Stimulated activated effector memory CD8-positive, alpha-beta T cell treated with anti-CD3 and anti-CD28 coated beads, Interleukin-12 subunit alpha, Interleukin-12 subunit beta, amount 100 ng/mL, for 72 hours (primary cell): ENCODE measurements at regions not wholly inside any gene's neighbourhood (a gene's known extent, or its start where the extent isn't known, plus 50 kb on each side); places are given as distances from the start of the nearest gene placed in this dataset.
"Not testable (repeated sequence)": the region's sequence is repeated elsewhere in the genome, so short reads cannot be mapped to it uniquely, and the experiment has no call there.

Experiments
- ATAC-seq: fragments of 150-1000 bp; cut with Tn5 transposase; 2 replicates; pipeline ENCODE4 v1.10.0; 2021
- DNase-seq, 2 donors: peaks; one replicate each; pipeline ENCODE4 v3.0.0; 2021 to 2022; ENCODE audit warnings: low spot score in 2 of 2
- H3K27ac Mint-ChIP-seq: one replicate; pipeline ENCODE4 v1.8.0; 2022; ENCODE audit warnings: mild to moderate bottlenecking, mixed read lengths
- H3K36me3 Mint-ChIP-seq: one replicate; pipeline ENCODE4 v1.8.0; 2022; ENCODE audit warnings: mild to moderate bottlenecking, mixed read lengths
- H3K4me1 Mint-ChIP-seq: one replicate; pipeline ENCODE4 v1.8.0; 2022; ENCODE audit warnings: mixed read lengths
- H3K4me3 Mint-ChIP-seq: one replicate; pipeline ENCODE4 v1.8.0; 2022; ENCODE audit warnings: mild to moderate bottlenecking, mixed read lengths
- H3K9me3 Mint-ChIP-seq: one replicate; pipeline ENCODE4 v1.8.0; 2022; ENCODE audit warnings: mixed read lengths

DNA sequence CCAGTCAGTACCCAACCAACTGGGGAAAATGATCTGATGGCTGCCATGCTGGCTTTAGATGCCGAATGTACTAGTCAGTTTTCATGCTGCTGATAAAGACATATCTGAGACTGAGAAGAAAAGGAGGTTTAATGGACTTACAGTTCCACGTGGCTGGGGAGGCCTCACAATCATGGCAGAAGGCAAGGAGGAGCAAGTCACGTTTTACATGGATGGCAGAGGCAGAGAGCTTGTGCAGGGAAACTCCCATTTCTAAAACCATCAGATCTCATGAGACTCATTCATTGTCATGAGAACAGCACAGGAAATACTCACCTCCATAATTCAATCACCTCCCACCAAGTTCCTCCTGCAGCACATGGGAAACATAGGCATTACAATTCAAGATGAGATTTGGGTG, 508.9 kb upstream of the NRP1 start:
- no peak overlapping the region for H3K27ac Mint-ChIP-seq
- no peaks in the 10 kb centered on the region for H3K4me1 Mint-ChIP-seq
- no peak overlapping the region for H3K4me3 Mint-ChIP-seq
- peaks cover 11% of the 10 kb centered on the region for H3K9me3 Mint-ChIP-seq
- ATAC-seq (no peak), DNase-seq (no peak)
- H3K36me3 Mint-ChIP-seq = no peaks in the 10 kb centered on the region

DNA sequence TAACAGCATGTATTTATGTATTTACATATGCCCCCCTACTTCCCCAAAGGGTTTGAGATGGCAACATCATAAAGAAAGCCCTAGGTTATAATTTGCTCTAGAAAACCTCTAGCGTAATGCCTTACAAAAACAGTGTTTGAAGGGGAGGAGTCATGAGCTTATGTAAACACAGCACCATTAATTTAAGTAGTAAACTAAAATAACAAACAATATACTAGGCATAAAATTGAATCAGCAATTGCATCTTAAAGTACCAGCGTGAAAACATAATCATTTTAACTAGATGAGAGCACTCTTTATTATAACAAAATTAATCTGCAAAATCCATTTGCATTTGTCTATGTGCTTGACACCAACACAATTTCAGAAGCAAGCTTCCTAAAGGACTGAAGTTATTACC, 507.2 kb upstream of the NRP1 start:
- no peaks in the 10 kb centered on the region for H3K4me1 Mint-ChIP-seq
- peaks cover 6% of the 10 kb centered on the region for H3K9me3 Mint-ChIP-seq
- DNase-seq (no peak), ATAC-seq (no peak)
- no peak overlapping the region for H3K4me3 Mint-ChIP-seq
- no peak overlapping the region for H3K27ac Mint-ChIP-seq
- no peaks in the 10 kb centered on the region for H3K36me3 Mint-ChIP-seq

DNA sequence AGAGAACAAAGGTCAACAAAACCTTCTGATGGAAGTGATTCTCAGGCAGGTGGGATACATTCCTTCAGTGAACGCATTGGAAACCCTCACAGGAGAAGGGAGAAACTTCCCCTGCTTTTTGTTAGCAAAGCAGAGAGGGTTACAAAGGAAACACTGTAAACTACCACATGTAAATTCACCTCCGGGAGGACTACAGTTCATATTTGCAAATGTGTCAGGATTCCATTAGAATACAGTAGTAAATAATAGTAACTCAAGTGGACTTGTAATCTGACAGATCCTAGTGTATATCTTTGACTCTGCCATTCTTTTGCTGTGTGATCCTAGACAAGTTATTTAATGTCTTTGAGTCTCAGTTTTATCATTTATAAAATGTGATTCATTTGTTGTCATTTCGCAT, 504.3 kb upstream of the NRP1 start:
- no peaks in the 10 kb centered on the region for H3K36me3 Mint-ChIP-seq
- H3K4me1 Mint-ChIP-seq = no peaks in the 10 kb centered on the region
- ATAC-seq (no peak), DNase-seq (no peak)
- H3K27ac Mint-ChIP-seq = no peak overlapping the region
- H3K4me3 Mint-ChIP-seq = no peak overlapping the region
- peaks cover 4% of the 10 kb centered on the region for H3K9me3 Mint-ChIP-seq

DNA sequence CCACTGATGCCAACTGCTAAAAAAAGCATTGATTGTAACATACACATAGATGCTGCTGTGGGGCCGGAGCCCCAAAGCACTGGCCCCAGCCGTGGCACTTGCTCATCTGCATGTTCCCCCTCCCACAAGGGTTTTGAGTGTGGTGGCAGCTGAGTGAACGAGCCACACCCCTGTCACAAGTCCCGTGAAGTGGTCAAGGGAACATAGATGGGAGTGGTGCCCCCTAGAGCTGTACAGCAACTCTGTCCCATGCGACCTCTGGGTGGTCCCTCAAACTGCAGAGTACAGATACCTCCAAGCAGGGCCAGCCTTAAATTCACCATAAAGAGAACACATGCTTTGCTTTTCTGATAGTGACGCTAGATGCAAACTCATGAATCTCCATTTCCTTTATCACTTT, 503.3 kb upstream of the NRP1 start:
- Mint-ChIP-seq H3K4me3 (no peak overlapping the region), H3K36me3 (no peaks in the 10 kb centered on the region), H3K27ac (no peak overlapping the region), H3K9me3 (no peaks in the 10 kb centered on the region), H3K4me1 (no peaks in the 10 kb centered on the region)
- DNase-seq = no peak
- ATAC-seq = no peak

DNA sequence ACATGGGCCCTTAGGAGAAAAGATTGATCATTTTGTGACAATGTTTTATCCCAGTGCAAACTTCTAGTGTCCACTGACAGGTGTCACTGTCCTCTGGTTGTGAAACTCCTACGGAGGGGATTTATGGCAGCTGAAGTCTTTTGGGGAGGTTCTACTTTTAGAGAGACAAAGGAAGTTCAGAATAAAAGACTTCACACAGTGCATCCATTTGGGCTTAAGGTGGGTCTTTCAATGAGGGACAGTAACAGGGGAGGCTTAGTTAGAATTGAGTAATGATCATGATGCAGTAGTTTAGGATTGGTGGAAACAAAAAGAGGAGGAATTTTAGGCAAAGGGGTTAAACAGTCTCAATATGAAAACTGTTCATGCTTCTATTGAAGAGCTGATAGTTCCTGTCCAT, 501.1 kb upstream of the NRP1 start:
- no peaks in the 10 kb centered on the region for H3K9me3 Mint-ChIP-seq
- H3K4me1 Mint-ChIP-seq = no peaks in the 10 kb centered on the region
- H3K4me3 Mint-ChIP-seq = no peak overlapping the region
- ATAC-seq (no peak), DNase-seq (no peak)
- H3K27ac Mint-ChIP-seq = no peak overlapping the region
- no peaks in the 10 kb centered on the region for H3K36me3 Mint-ChIP-seq

DNA sequence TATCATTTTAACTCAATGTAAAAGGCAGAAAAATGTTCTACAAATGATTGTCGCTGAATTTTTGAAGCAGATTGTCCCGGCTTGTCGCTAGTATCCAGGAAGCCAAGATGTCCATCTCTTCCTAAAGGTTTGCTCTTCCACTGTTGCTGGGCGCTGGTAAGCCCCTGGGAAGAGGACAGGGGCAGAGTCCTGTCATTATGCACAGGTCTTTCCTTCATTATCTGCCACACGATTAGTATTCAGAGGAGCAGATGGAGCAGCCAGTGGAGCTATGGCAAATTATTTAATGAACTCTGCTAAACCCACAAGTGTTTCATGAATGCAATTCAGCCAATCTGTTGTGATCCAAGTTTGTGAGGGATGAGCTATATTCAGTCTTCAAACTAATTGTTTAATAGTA, 499.1 kb upstream of the NRP1 start:
- Mint-ChIP-seq H3K27ac (no peak overlapping the region), H3K4me3 (no peak overlapping the region), H3K36me3 (no peaks in the 10 kb centered on the region), H3K9me3 (peaks cover 6% of the 10 kb centered on the region), H3K4me1 (no peaks in the 10 kb centered on the region)
- no peak for DNase-seq
- no peak for ATAC-seq

DNA sequence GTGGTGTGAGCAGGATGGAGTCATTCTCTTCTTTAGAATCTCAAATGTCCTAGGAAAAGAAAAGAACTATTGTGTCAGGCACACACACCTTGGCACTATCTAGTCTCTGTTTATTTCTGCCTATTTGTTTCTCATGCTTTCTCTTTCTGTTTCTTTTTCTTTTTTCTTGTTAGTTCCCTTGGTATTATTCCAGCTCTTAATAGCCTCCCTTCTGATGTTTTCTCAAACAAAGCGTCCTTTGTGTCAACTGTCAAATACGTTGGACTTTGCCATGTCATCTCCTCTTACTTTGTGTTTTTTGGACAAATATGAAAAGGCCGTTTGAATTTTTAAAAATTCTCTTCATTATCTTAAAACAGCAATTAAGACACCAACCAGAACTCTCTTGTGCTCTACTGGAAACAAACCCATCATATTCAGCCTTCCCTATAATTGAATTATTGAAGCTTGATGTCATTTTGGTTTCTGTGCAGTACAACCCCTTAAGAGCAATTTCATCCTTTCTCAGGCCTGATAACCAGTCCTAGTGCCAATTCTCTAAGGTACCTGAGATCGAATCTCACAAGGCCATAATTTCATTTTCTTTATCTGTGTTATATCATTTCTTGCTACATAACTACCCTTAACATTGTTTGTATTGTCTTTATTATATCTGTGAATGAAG, 497.8 kb upstream of the NRP1 start:
- Mint-ChIP-seq H3K4me1 (no peaks in the 10 kb centered on the region), H3K36me3 (no peaks in the 10 kb centered on the region), H3K4me3 (no peak overlapping the region), H3K9me3 (peaks cover 8% of the 10 kb centered on the region), H3K27ac (no peak overlapping the region)
- DNase-seq (no peak), ATAC-seq (no peak)

DNA sequence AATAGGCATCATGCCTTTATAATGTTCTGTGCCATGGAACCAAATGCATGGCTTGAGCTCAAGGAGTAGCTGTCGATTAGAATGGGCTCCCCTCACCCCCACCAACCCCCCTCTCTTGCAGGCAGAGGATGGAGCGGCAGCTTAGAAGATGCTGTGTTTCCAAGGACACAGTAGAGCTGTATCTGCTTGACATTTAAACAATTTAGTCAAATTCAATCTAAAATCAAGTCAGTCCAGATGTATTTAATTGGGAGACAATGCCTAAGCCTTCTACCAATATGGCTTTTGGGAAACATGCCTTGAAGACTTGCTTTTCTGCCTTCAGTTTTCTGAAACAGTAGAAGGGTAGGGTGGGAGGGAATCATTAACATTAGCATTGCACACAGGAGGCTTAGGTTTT, 497.1 kb upstream of the NRP1 start:
- Mint-ChIP-seq H3K9me3 (peaks cover 10% of the 10 kb centered on the region), H3K4me3 (no peak overlapping the region), H3K27ac (no peak overlapping the region), H3K4me1 (no peaks in the 10 kb centered on the region), H3K36me3 (no peaks in the 10 kb centered on the region)
- ATAC-seq = no peak
- no peak for DNase-seq

DNA sequence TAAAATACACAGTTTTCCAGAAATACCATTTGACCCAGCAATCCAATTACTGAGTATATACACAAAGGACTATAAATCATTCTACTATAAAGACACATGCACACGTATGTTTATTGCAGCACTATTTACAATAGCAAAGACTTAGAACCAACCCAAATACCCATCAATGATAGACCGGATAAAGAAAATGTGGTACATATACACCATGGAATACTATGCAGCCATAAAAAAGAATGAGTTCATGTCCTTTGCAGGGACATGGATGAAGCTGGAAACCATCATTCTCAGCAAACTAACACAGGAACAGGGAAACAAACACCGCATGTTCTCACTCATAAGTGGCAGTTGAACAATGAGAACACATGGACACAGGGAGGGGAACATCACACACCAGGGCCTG, 495.4 kb upstream of the NRP1 start:
- not testable (repeated sequence) for H3K36me3 Mint-ChIP-seq, DNase-seq, H3K27ac Mint-ChIP-seq, H3K9me3 Mint-ChIP-seq, ATAC-seq, H3K4me1 Mint-ChIP-seq, H3K4me3 Mint-ChIP-seq

DNA sequence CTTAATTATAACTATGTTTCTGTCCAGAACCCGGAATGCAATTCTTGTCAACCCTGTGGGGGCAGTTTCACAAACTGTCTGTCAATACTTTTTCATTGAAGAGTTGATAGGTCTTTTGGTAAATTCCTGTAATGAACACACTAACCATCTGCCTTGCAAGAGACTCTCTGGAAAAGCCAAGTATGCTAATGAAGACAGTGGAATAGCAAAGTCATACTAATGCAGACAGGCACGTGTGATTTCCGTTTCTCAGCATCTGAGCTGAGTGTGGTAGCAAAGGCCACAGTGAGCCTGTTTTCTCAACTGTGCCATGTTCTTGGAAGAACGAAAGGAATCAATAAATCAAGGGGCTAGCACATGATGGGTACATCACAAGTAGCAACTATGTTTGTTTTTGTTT, 494.1 kb upstream of the NRP1 start:
- DNase-seq (no peak), ATAC-seq (no peak)
- Mint-ChIP-seq H3K4me3 (no peak overlapping the region), H3K27ac (no peak overlapping the region), H3K36me3 (no peaks in the 10 kb centered on the region), H3K9me3 (peaks cover 10% of the 10 kb centered on the region), H3K4me1 (no peaks in the 10 kb centered on the region)

DNA sequence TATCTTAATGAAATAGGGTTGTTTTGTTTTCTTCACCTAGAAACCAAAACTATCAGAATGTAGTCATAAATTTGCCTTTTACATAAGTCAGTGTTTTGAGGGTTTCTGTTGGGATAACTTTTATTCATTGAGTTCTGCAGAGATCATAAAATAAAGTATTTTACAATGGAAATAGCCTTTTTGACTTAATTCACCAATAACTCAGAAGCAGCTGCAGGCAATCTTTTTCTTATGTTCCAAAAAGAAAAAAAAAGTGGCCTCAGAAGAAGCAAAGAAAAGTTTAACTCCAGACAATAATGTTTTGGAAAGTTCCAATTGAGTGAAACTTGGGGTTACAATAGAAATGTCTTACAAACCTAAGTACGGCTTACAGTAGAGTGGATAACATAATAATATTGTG, 491.7 kb upstream of the NRP1 start:
- no peak for DNase-seq
- no peak for ATAC-seq
- Mint-ChIP-seq H3K27ac (no peak overlapping the region), H3K36me3 (no peaks in the 10 kb centered on the region), H3K9me3 (peaks cover 10% of the 10 kb centered on the region), H3K4me3 (no peak overlapping the region), H3K4me1 (no peaks in the 10 kb centered on the region)

DNA sequence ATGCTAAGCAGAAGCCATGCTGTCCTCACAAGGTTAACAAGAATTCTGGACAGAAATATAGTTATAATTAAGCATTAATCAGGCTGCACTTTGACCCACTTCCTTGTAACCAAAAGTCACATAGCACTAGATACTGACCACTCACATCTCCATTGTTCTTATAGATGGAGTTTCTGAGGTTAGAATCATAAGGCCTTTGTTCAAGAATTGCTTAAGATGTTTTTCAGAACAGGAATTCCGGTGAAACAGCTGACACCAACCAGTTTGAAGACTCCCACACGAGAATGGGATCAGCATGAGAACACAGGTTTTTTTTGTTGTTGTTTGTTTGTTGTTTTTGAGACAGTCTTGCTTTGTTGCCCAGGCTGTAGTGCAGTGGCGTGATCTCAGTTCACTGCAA, 488.3 kb upstream of the NRP1 start:
- ATAC-seq (no peak), DNase-seq (no peak)
- H3K36me3 Mint-ChIP-seq = no peaks in the 10 kb centered on the region
- peaks cover 4% of the 10 kb centered on the region for H3K9me3 Mint-ChIP-seq
- no peak overlapping the region for H3K4me3 Mint-ChIP-seq
- H3K4me1 Mint-ChIP-seq = no peaks in the 10 kb centered on the region
- H3K27ac Mint-ChIP-seq = no peak overlapping the region

DNA sequence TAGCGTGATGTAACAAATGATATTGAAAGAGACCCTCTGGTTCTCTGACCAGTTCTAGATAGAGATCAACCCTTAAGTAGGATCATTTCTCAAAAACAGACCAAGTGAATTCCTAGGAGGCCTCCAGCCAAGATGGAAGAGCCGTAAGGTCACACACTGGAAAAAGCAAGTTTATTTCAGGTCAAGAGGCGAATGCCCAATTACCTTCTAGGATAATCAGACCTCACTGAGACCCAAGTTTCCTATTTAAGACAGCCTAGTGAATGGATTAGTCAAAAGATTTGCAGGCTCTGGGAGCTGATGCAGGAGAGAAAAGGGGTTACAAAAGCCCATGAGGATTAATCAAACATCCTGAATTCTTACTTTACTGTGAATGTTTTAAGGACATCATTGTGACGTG, 486.1 kb upstream of the NRP1 start:
- Mint-ChIP-seq H3K4me3 (no peak overlapping the region), H3K9me3 (peaks cover under 1% of the 10 kb centered on the region), H3K27ac (no peak overlapping the region), H3K36me3 (no peaks in the 10 kb centered on the region), H3K4me1 (no peaks in the 10 kb centered on the region)
- ATAC-seq (no peak), DNase-seq (no peak)

DNA sequence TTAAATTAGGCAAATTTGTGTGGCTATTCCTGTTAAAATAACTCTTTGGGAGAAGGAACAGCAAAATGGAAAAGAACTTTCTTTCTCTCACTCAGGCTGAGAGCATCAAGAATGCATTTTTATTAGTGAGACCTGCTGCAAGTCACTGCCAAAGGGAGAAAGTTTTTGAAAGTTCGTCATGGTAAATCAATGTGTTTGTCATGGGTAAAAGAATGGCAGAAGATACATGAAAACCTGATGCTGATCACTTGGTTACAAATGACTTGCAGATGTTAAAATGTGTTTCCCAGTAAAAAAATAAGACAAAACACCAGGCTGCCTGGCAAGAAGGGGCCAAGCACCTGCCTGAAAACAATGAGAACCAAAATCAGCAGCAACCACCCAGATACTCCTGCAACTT, 484.7 kb upstream of the NRP1 start:
- no peaks in the 10 kb centered on the region for H3K36me3 Mint-ChIP-seq
- H3K4me1 Mint-ChIP-seq = no peaks in the 10 kb centered on the region
- no peak overlapping the region for H3K4me3 Mint-ChIP-seq
- no peak for DNase-seq
- ATAC-seq = no peak
- H3K9me3 Mint-ChIP-seq = peaks cover 3% of the 10 kb centered on the region
- no peak overlapping the region for H3K27ac Mint-ChIP-seq

DNA sequence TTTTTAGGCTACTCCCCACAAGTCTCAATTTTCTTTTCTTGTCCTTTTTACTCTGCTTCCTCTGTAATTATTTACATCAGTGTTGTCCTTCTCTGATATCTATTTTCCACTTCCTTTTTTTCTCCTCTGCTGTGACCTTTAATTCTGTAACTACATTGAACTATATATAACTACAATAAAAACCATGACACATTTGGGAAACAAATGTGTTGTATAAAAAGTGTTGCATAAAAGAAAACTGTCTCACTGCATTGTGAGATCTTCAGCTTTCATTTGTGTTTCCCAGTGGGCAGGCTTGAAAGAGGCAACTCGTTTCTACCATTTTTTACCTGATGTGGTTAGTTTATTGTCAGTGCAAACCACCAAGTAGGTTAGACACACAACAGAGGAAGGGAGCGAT, 483.9 kb upstream of the NRP1 start:
- no peak for DNase-seq
- H3K36me3 Mint-ChIP-seq = no peaks in the 10 kb centered on the region
- peaks cover 3% of the 10 kb centered on the region for H3K9me3 Mint-ChIP-seq
- H3K4me3 Mint-ChIP-seq = no peak overlapping the region
- ATAC-seq = no peak
- no peak overlapping the region for H3K27ac Mint-ChIP-seq
- no peaks in the 10 kb centered on the region for H3K4me1 Mint-ChIP-seq

DNA sequence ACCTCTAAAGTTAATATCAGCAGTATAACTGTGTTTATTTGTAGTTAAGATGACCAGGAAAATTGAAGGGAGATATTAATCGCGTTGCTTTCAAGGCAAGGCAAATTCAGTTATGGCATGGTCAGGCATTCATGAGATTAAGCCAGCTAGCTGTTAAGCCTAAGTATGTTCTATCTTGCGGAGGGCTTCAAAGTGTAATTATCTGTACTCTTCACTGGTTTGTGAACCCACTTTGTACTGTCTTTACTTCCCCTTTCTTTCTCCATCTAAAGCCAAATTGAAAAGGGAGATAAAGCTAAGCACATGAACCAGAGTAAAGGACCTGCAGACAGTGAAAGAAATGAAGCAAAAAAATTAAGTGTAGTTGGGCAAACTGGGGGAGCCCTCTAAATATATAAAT, 483.1 kb upstream of the NRP1 start:
- no peaks in the 10 kb centered on the region for H3K36me3 Mint-ChIP-seq
- ATAC-seq = no peak

DNA sequence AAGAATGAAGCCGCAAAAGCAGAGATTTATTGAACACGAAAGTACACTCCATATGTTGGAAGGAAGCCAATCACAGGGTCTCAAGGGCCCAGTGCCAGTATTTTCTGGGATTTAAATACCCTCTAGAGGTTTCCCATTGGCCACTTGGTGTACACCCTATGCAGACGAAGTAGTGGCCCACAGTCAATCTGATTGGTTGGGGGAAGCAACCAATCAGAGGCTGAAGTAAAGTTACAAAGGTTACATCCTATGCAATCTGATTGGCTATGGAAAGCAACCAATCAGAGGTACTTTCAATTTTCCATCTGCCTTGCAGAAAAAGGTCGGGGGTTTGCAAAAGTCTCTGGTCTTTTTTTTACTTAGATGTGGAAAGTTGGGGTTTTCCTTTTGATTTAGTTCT, 481.3 kb upstream of the NRP1 start:
- no peaks in the 10 kb centered on the region for H3K4me1 Mint-ChIP-seq
- H3K4me3 Mint-ChIP-seq = no peak overlapping the region
- ATAC-seq = no peak
- DNase-seq = no peak
- H3K27ac Mint-ChIP-seq = no peak overlapping the region
- no peaks in the 10 kb centered on the region for H3K36me3 Mint-ChIP-seq
- peaks cover 3% of the 10 kb centered on the region for H3K9me3 Mint-ChIP-seq

More for the DNA sequence above, 483.1 kb upstream of the NRP1 start:
- no peak for DNase-seq
- Mint-ChIP-seq H3K4me1 (no peaks in the 10 kb centered on the region), H3K27ac (no peak overlapping the region), H3K9me3 (peaks cover 3% of the 10 kb centered on the region), H3K4me3 (no peak overlapping the region)
